ENCODE measurements at regions not wholly inside any gene's neighbourhood (a gene's known extent, or its start where the extent isn't known, plus 50 kb on each side); places are given as distances from the start of the nearest gene placed in this dataset.

DNA sequence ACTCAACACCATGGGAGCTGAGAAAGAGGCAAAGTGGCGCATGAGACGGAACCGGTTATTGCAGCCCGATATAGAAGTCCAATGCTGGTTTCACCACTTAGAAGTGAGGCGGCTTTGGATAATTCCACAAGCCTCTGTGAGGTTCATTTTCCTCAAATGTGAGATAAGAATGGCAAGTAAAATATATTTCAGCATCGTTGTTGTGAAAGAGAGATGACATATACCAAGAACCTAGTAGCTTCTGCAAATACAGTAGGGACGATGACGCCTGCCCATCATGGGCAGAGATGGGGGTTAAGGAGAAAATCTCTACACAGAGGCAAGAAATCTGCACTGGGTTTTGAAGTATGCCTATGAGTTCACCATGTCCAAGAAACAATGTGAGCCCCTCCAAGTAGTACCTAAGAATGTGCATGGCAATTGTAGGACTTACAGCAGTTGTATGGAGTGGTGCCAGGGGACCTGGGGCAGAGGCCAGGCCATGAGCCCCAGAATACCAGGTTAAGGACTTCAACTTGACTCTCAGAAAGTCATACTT, 352.0 kb downstream of the RNF144A start:
- Histone ChIP-seq H3K27ac (ENCODE audit: extremely low read depth, low read depth, low read length) (no peak overlapping the region), H3K9me1 (ENCODE audit: control insufficient read depth, insufficient read depth, low read length) (no peaks in the 10 kb centered on the region), H3K4me2 (ENCODE audit: insufficient read depth, low read length) (no peak overlapping the region), H3K27me3 (ENCODE audit: control insufficient read depth in 2 of 2, insufficient read depth in 2 of 2, low read length in 2 of 2) (peaks cover 11 to 28% of the 10 kb centered on the region in 2 experiments; a peak in 4 of 5 replicates), H4K20me1 (replicated peaks; ENCODE audit: control insufficient read depth, insufficient read depth, low read length) (no peaks in the 10 kb centered on the region), H3K36me3 (ENCODE audit: control insufficient read depth, insufficient read depth, low read length) (no peaks in the 10 kb centered on the region), H3K4me1 (replicated peaks in 1 of 2; ENCODE audit: control insufficient read depth in 2 of 2, insufficient read depth in 2 of 2, low read length in 2 of 2) (no peaks in the 10 kb centered on the region), H3K4me3 (no peak overlapping the region), H3K79me2 (ENCODE audit: control insufficient read depth, insufficient read depth, low read length) (no peaks in the 10 kb centered on the region), H3K9ac (ENCODE audit: insufficient read depth in 1 of 2, low read depth in 2 of 2, low read length in 2 of 2) (no peak overlapping the region), H3K9me3 (replicated peaks; ENCODE audit: control insufficient read depth, insufficient read depth, low read depth, low read length) (no peaks in the 10 kb centered on the region), H2AFZ (ENCODE audit: low read depth, low read length) (no peak overlapping the region)
- DNase-seq (ENCODE audit: extremely low read depth in 1 of 4, low spot score in 3 of 4) (no peak), ATAC-seq (no peak), FAIRE-seq (no peak)
- BruUV-seq (replicated peaks): no TSS peak
- 2% methylated on average over 8 of the region's 8 CpGs for WGBS (ENCODE audit: insufficient coverage, low coverage, missing lambda C conversion rate)
- ChIA-PET CTCF (ENCODE audit: low intra/inter-chr PET ratio) (no interaction called here), POLR2A (no interaction called here)
- in situ Hi-C loops (cut with MboI): no loop called here
- intact Hi-C loops (cut with micrococcal nuclease): no loop called here
- TF ChIP-seq ZNF12 (CRISPR knock-in tag; IDR thresholded peaks at IDR 0.05) (no peak), SNIP1 (IDR thresholded peaks at IDR 0.05; ENCODE audit: low read depth) (no peak), MECOM (CRISPR knock-in tag; IDR thresholded peaks at IDR 0.05) (no peak)
- TF ChIP-seq, protein P1, sequence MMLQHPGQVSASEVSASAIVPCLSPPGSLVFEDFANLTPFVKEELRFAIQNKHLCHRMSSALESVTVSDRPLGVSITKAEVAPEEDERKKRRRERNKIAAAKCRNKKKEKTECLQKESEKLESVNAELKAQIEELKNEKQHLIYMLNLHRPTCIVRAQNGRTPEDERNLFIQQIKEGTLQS (IDR thresholded peaks at IDR 0.05): no peak
- TF ChIP-seq, protein P1 (CRISPR knock-in tag; conservative IDR thresholded peaks at IDR 0.05): no peak
- TF ChIP-seq, protein P2, sequence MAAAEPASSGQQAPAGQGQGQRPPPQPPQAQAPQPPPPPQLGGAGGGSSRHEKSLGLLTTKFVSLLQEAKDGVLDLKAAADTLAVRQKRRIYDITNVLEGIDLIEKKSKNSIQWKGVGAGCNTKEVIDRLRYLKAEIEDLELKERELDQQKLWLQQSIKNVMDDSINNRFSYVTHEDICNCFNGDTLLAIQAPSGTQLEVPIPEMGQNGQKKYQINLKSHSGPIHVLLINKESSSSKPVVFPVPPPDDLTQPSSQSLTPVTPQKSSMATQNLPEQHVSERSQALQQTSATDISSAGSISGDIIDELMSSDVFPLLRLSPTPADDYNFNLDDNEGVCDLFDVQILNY (CRISPR knock-in tag; IDR thresholded peaks at IDR 0.05): no peak
- TF ChIP-seq, protein P3, sequence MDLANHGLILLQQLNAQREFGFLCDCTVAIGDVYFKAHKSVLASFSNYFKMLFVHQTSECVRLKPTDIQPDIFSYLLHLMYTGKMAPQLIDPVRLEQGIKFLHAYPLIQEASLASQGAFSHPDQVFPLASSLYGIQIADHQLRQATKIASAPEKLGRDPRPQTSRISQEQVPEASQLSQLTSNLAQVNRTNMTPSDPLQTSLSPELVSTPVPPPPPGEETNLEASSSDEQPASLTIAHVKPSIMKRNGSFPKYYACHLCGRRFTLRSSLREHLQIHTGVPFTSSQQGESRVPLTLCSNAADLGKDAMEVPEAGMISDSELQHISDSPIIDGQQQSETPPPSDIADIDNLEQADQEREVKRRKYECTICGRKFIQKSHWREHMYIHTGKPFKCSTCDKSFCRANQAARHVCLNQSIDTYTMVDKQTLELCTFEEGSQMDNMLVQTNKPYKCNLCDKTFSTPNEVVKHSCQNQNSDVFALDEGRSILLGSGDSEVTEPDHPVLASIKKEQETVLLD (IDR thresholded peaks at IDR 0.05): no peak

All from K562 (cell line).